ENCODE measurements at regions not wholly inside any gene's neighbourhood (a gene's known extent, or its start where the extent isn't known, plus 50 kb on each side); places are given as distances from the start of the nearest gene placed in this dataset.

GRCh38 chr3:6047016-6047415 is 813.9 kb upstream of the GRM7 start:
- Histone ChIP-seq H3K9ac (ENCODE audit: low read length) (no peak overlapping the region), H3K27me3 (ENCODE audit: insufficient read depth, low read depth, low read length) (no peaks in the 10 kb centered on the region), H4K20me1 (ENCODE audit: insufficient read depth) (no peaks in the 10 kb centered on the region), H3F3A (ENCODE audit: insufficient read depth, low read length, poor library complexity, severe bottlenecking) (no peaks in the 10 kb centered on the region), H3K36me3 (ENCODE audit: insufficient read depth, low read length) (no peaks in the 10 kb centered on the region), H3K4me2 (ENCODE audit: low read length) (no peak overlapping the region), H2AFZ (ENCODE audit: low read depth, low read length) (no peak overlapping the region), H3K4me3 (ENCODE audit: low read length) (no peak overlapping the region), H3K9me3 (ENCODE audit: low read length) (no peaks in the 10 kb centered on the region), H3K9me2 (ENCODE audit: insufficient read depth, low read length) (no peaks in the 10 kb centered on the region), H3K27ac (ENCODE audit: low read length) (no peak overlapping the region), H3K79me2 (replicated peaks; ENCODE audit: insufficient read depth, low read length) (no peaks in the 10 kb centered on the region)
- TF ChIP-seq MXI1 (conservative IDR thresholded peaks at IDR 0.05; ENCODE audit: poor library complexity, severe bottlenecking) (no peak), RAD21 (conservative IDR thresholded peaks at IDR 0.05) (no peak), CTCF (IDR thresholded peaks at IDR 0.05; ENCODE audit: poor library complexity, severe bottlenecking) (no peak), POLR2AphosphoS5 (IDR thresholded peaks at IDR 0.05) (no peak), TAF1 (IDR thresholded peaks at IDR 0.05; ENCODE audit: low read depth) (no peak), EZH2 (IDR thresholded peaks at IDR 0.05; ENCODE audit: borderline replicate concordance, insufficient read depth, low read length, poor library complexity, severe bottlenecking) (no peak)

- H3K9me2 ChIP-seq (ENCODE audit: insufficient read depth, low read length): no peaks in the 10 kb centered on the region
- H3K36me3 ChIP-seq (ENCODE audit: insufficient read depth, low read length): no peaks in the 10 kb centered on the region
- H3K9ac ChIP-seq (ENCODE audit: low read length): no peak overlapping the region
- H3F3A ChIP-seq (ENCODE audit: insufficient read depth, low read length, poor library complexity, severe bottlenecking): no peaks in the 10 kb centered on the region
- TF ChIP-seq RAD21 (conservative IDR thresholded peaks at IDR 0.05) (no peak), EZH2 (IDR thresholded peaks at IDR 0.05; ENCODE audit: borderline replicate concordance, insufficient read depth, low read length, poor library complexity, severe bottlenecking) (no peak), TAF1 (IDR thresholded peaks at IDR 0.05; ENCODE audit: low read depth) (no peak), SMC3 (conservative IDR thresholded peaks at IDR 0.05; ENCODE audit: poor library complexity) (no peak), EP300 (conservative IDR thresholded peaks at IDR 0.05; ENCODE audit: poor library complexity, severe bottlenecking) (no peak), POLR2AphosphoS5 (IDR thresholded peaks at IDR 0.05) (no peak), REST (IDR thresholded peaks at IDR 0.05; ENCODE audit: borderline replicate concordance) (no peak)
- H3K4me2 ChIP-seq (ENCODE audit: low read length): no peak overlapping the region
- no peak overlapping the region for H3K27ac ChIP-seq (ENCODE audit: low read length)
- no peak overlapping the region for H3K4me3 ChIP-seq (ENCODE audit: low read length)
- no peaks in the 10 kb centered on the region for H3K27me3 ChIP-seq (ENCODE audit: insufficient read depth, low read depth, low read length)
- no peaks in the 10 kb centered on the region for H3K9me3 ChIP-seq (ENCODE audit: low read length)
- no peaks in the 10 kb centered on the region for H3K79me2 ChIP-seq (replicated peaks; ENCODE audit: insufficient read depth, low read length)
- H4K20me1 ChIP-seq (ENCODE audit: insufficient read depth): no peaks in the 10 kb centered on the region
- no peak overlapping the region for H2AFZ ChIP-seq (ENCODE audit: low read depth, low read length)
Observed at GRCh38 chr3:6060251-6060650, 800.7 kb upstream of the GRM7 start.
